ENCODE measurements at regions not wholly inside any gene's neighbourhood (a gene's known extent, or its start where the extent isn't known, plus 50 kb on each side); places are given as distances from the start of the nearest gene placed in this dataset.

- DNase-seq = no peak
These were observed 50.1 kb upstream of the STT3B start for GRCh38 chr3:31482493-31483200.

Data from NCI-H774 (cell line).